Epithelial cell of esophagus (primary cell): ENCODE measurements at regions not wholly inside any gene's neighbourhood (a gene's known extent, or its start where the extent isn't known, plus 50 kb on each side); places are given as distances from the start of the nearest gene placed in this dataset.

Source experiments
- DNase-seq: peaks from one replicate; pipeline ENCODE4 v3.0.0; 2010; ENCODE audit warnings: low read depth
- H3K4me3 ChIP-seq: 2 replicates; pipeline ENCODE4 v1.5.1; 2011; ENCODE audit warnings: mild to moderate bottlenecking, low read length, control low read depth
- CTCF ChIP-seq: IDR thresholded peaks from 2 replicates; pipeline ENCODE4 v1.5.1; 2011; ENCODE audit warnings: low read depth, mild to moderate bottlenecking, low read length, control low read depth, inconsistent platforms; ENCODE audit not compliant: insufficient read depth; ENCODE audit errors: missing control alignments

- H3K4me3 ChIP-seq = no peak overlapping the region
- TF ChIP-seq CTCF = no peak
- no peak for DNase-seq
Observed at GRCh38 chr2:42108852-42109251, 60.3 kb upstream of the EML4 start.

DNA sequence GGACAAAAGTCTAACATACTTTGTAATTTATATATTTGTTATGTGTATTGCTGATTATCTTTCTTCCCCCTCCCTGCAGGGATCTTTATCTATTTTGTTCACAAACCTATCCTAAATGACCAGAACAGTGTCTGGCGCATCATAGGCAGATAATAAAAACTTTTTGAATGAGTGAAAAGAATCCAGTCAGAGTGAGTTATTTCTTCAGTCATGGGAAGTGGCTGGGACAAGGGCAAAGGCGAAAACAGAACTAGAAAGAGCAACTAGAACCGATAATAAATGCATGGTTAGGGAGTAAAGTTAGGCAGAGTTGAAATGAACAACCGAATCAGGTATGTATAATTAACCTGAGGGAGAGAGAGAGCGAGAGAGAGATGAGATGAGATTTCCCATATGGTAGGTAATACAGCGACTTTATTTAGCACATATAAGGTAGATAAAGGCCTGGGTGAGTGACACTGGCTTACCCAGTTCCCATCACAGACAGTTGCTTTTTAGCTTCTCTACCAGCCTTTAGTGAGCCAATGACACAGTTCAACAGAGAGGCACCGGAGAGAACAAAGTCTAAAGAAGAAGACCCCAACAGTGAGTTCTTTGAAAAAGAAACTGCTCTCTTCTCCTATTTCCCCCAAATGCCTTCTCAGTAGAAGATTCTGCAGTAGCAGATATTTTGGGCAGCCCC lies 59.1 kb upstream of the EML4 start:
- TF ChIP-seq CTCF = no peak
- no peak for DNase-seq
- H3K4me3 ChIP-seq = no peak overlapping the region

DNA sequence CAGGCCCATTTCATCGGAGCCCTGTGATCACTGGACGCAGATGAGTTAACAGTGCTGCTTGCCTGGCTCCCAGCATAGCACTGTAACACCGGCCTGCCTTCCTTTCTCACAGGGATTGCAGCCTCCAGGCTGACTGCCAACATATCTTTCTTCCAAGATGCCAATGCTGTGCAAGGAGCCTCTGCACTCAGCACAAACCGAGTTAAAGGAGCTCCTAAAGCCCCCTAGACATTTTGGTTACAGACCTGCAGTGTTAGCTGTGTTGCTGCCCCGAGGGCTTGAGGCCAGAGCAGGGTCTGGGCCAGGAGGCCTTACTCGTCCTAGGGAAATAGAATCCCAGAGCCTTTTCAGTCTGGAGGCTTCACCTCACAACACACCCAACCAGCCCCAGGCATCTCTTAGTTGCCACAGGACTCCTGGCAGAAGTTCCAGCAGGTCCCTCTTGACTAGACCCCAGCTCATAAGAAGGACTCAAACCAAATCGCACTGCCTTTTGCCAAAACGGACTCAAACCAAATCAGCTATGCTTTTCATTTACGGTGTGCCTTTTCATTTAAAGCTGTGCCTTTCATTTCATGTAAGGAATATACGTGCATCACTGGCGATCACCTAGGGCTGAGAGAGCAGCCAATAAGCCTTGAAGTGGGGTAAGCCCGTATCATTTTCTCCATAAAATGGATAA lies 58.4 kb upstream of the EML4 start:
- H3K4me3 ChIP-seq = no peak overlapping the region
- no peak for DNase-seq
- TF ChIP-seq CTCF = no peak

DNA sequence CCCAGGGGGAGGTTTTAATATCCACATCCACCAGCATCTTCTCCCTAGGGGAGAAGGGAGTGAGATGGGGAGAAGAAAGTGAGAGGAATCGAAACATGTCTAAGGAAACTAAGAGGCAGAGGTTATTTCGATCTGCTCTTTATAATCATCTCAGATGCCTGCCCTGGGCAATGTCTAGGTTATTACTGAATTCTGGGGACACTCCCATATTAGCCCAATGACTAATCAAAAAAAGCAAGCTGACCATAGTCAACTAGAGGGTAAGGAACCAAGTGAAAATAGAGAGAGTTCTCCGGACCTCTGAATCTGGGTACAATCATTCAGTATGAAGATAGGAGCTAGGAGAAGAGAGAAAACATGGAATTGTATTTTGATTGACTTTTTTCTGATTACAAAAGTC lies 56.7 kb upstream of the EML4 start:
- H3K4me3 ChIP-seq = no peak overlapping the region
- no peak for DNase-seq
- no peak for TF ChIP-seq CTCF

- no peak for DNase-seq
- no peak overlapping the region for H3K4me3 ChIP-seq
- no peak for TF ChIP-seq CTCF
Observed at GRCh38 chr2:42113452-42113851, 55.7 kb upstream of the EML4 start.

- no peak overlapping the region for H3K4me3 ChIP-seq
- no peak for TF ChIP-seq CTCF
- no peak for DNase-seq
Observed at GRCh38 chr2:42114091-42114490, 55.1 kb upstream of the EML4 start.

GRCh38 chr2:42115588-42115987 lies 53.6 kb upstream of the EML4 start:
- H3K4me3 ChIP-seq = no peak overlapping the region
- no peak for DNase-seq
- no peak for TF ChIP-seq CTCF
